ENCODE measurements at regions not wholly inside any gene's neighbourhood (a gene's known extent, or its start where the extent isn't known, plus 50 kb on each side); places are given as distances from the start of the nearest gene placed in this dataset.
"Not testable (repeated sequence)": the region's sequence is repeated elsewhere in the genome, so short reads cannot be mapped to it uniquely, and the experiment has no call there.

- BruUV-seq (replicated peaks); H3K4me3 ChIP-seq (ENCODE audit: low read length); H3K9me2 ChIP-seq (replicated peaks; ENCODE audit: low read length); H3K79me2 ChIP-seq (ENCODE audit: low read length); H2AFZ ChIP-seq (ENCODE audit: low read length); intact Hi-C loops (cut with micrococcal nuclease); H4K20me1 ChIP-seq (ENCODE audit: low read length); H3F3A ChIP-seq (ENCODE audit: low read length, unreplicated experiment); POLR2A ChIA-PET (ENCODE audit: unreplicated experiment); ATAC-seq; CTCF ChIA-PET; DNase-seq; H3K4me1 ChIP-seq (ENCODE audit: insufficient read depth, low read length); H3K9ac ChIP-seq (ENCODE audit: low read length); H3K4me2 ChIP-seq (ENCODE audit: low read length); H3K36me3 ChIP-seq (ENCODE audit: low read depth, low read length); H3K27me3 ChIP-seq (ENCODE audit: low read length); H3K27ac ChIP-seq (ENCODE audit: low read length): not testable (repeated sequence)
- H3K9me3 ChIP-seq (ENCODE audit: low read length) = peaks cover 11% of the 10 kb centered on the region
Observed at GRCh38 chr2:89828961-89829631, 1137.6 kb downstream of the RPIA start.

- no TSS peak for BruUV-seq (replicated peaks)
- H3K9me3 ChIP-seq (ENCODE audit: low read length) = peaks cover 4% of the 10 kb centered on the region
- H3K4me3 ChIP-seq (ENCODE audit: low read length) = no peak overlapping the region
- intact Hi-C loops (cut with micrococcal nuclease) = no loop called here
- H3K9me2 ChIP-seq (replicated peaks; ENCODE audit: low read length) = no peaks in the 10 kb centered on the region
- H3K36me3 ChIP-seq (ENCODE audit: low read depth, low read length) = no peaks in the 10 kb centered on the region; the same call in 1 of the 2 replicates
- no peak overlapping the region for H3K9ac ChIP-seq (ENCODE audit: low read length)
- ChIA-PET POLR2A (ENCODE audit: unreplicated experiment) (no interaction called here), CTCF (no interaction called here)
- TF ChIP-seq EZH2phosphoT487 (IDR thresholded peaks at IDR 0.05; ENCODE audit: borderline replicate concordance, low read length) (no peak), EZH2 (IDR thresholded peaks at IDR 0.05; ENCODE audit: low read length, unreplicated experiment) (no peak), CTCF (conservative IDR thresholded peaks at IDR 0.05; ENCODE audit: low read depth, low read length) (no peak)
- DNase-seq (no peak), ATAC-seq (no peak)
- H3K27ac ChIP-seq (ENCODE audit: low read length) = no peak overlapping the region
- no peaks in the 10 kb centered on the region for H4K20me1 ChIP-seq (ENCODE audit: low read length)
- no peaks in the 10 kb centered on the region for H3K27me3 ChIP-seq (ENCODE audit: low read length)
- no peaks in the 10 kb centered on the region for H3F3A ChIP-seq (ENCODE audit: low read length, unreplicated experiment)
- H3K79me2 ChIP-seq (ENCODE audit: low read length) = no peaks in the 10 kb centered on the region
- no peak overlapping the region for H3K4me2 ChIP-seq (ENCODE audit: low read length)
- no peak overlapping the region for H2AFZ ChIP-seq (ENCODE audit: low read length)
- H3K4me1 ChIP-seq (ENCODE audit: insufficient read depth, low read length) = no peaks in the 10 kb centered on the region
Observed at GRCh38 chr2:89829828-89830227, 1138.4 kb downstream of the RPIA start.

- H2AFZ ChIP-seq (ENCODE audit: low read length); CTCF ChIA-PET; H3K4me1 ChIP-seq (ENCODE audit: insufficient read depth, low read length); H3F3A ChIP-seq (ENCODE audit: low read length, unreplicated experiment); BruUV-seq (replicated peaks); POLR2A ChIA-PET (ENCODE audit: unreplicated experiment); H3K9me2 ChIP-seq (replicated peaks; ENCODE audit: low read length); ATAC-seq; H3K9me3 ChIP-seq (ENCODE audit: low read length); H3K27ac ChIP-seq (ENCODE audit: low read length); H3K79me2 ChIP-seq (ENCODE audit: low read length); intact Hi-C loops (cut with micrococcal nuclease); DNase-seq; H4K20me1 ChIP-seq (ENCODE audit: low read length); H3K36me3 ChIP-seq (ENCODE audit: low read depth, low read length); H3K4me3 ChIP-seq (ENCODE audit: low read length); H3K9ac ChIP-seq (ENCODE audit: low read length); H3K27me3 ChIP-seq (ENCODE audit: low read length); H3K4me2 ChIP-seq (ENCODE audit: low read length): not testable (repeated sequence)
Observed at GRCh38 chr2:89830341-89831218, 1139.1 kb downstream of the RPIA start.

All from PC-3 (cell line).